IPS-18c (cell line): ENCODE measurements at regions not wholly inside any gene's neighbourhood (a gene's known extent, or its start where the extent isn't known, plus 50 kb on each side); places are given as distances from the start of the nearest gene placed in this dataset.
"Not testable (repeated sequence)": the region's sequence is repeated elsewhere in the genome, so short reads cannot be mapped to it uniquely, and the experiment has no call there.

Experiments
- H3K4me3 ChIP-seq: 2 replicates; pipeline ENCODE4 v1.7.0; 2013; ENCODE audit warnings: low read depth, mild to moderate bottlenecking, low read length, moderate library complexity; ENCODE audit not compliant: insufficient read depth
- H3K9me3 ChIP-seq: one replicate; pipeline ENCODE4 v1.6.1; 2013; ENCODE audit warnings: mild to moderate bottlenecking, low read length, moderate library complexity; ENCODE audit not compliant: control insufficient read depth, insufficient read depth

DNA sequence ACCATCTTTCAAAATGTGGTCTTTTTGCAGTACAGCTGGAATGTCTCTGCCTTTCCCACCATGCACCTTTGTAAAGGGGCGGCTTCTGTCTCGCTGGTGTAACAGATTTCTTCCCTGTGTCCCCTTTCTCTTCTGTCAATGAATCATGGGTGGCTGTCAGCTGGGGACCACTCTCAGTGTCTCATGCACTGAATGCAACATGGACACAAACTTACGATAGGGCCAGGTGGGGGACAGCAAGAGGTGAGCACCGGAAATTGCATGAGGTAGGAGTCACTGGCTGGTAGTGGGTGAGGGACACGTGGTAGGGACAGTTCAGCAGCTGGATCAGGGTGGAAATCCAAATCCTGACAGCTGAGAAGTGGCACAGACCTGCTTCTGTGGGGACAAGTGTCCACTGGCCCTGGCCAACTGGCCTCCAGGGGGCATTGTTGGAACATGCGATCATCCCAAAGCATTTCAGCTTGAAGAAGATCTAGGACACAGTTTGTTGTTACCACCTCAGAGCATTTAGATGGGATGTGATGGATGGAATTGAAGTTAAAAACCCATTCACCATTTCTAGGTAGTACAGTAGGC, 1383.5 kb downstream of the CDH12 start:
- H3K4me3 ChIP-seq, H3K9me3 ChIP-seq: not testable (repeated sequence)

DNA sequence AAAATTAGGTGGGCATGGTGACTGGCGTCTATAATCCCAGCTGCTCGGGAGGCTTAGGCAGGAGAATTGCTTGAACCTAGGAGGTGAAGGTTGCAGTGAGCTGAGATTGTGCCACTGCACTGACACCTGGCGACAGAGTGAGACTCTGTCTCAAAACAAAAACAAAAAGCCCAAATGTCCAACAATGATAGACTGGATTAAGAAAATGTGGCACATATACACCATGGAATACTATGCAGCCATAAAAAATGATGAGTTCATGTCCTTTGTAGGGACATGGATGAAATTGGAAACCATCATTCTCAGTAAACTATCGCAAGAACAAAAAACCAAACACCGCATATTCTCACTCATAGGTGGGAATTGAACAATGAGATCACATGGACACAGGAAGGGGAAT, 1385.6 kb downstream of the CDH12 start:
- not testable (repeated sequence) for H3K4me3 ChIP-seq, H3K9me3 ChIP-seq

DNA sequence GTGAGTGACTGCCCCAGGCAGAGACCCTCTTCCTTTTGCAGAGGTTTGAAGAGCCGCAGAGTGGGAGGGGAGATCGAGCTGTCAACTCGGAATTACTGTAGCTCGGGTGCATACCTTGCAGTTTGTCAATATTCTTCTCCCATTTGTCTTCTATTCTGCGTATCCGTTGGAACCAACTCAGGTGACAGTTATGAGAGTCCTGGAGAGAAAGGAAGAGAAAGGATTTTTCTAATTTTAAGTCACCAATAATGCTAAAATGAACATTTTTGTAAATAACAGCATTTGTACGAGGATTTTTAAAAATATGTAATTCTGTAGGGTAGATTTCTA, 1393.4 kb downstream of the CDH12 start:
- H3K9me3 ChIP-seq: not testable (repeated sequence)
- peak overlapping the region; percentile 56 for H3K4me3 ChIP-seq

DNA sequence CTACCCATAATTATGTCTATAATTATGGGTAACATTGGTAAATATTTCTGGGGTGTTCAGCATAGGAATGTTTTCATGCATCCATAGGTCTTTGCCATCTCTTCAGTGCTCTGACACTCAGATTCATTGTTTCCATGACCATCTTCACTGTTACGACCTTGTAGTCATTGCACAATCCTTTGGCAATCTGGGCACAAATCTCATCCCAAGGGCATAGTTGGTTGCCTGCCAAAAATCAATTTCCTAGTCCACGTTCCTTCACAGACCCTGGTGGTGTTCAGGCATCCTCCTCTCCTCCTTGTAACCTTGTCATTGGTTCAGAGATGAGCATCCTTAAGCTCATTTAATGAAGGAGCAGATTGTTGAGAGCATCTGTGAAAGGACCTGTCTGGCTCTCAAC, 1400.7 kb downstream of the CDH12 start:
- no peak overlapping the region for H3K4me3 ChIP-seq
- no peaks in the 10 kb centered on the region for H3K9me3 ChIP-seq

DNA sequence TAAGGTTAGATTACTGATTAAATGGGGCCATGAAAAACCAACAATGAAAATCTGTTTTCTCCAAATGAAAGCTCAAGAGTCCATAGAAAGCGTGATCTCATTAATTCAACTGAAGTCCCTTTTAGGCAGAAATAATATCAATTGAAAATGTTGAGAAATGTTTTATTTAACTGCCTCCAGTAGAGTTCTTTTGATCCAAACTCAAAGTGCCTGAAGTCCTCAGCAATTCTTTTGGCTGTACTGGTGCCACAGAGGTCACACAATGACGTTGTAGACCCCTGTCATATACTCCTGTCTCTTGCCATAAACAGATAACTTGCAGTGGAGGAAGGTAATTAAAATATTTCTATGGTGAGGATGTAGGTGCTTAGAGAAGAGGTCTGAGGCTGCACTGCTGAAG, 1420.5 kb downstream of the CDH12 start:
- peaks cover 2% of the 10 kb centered on the region for H3K9me3 ChIP-seq
- H3K4me3 ChIP-seq: no peak overlapping the region

DNA sequence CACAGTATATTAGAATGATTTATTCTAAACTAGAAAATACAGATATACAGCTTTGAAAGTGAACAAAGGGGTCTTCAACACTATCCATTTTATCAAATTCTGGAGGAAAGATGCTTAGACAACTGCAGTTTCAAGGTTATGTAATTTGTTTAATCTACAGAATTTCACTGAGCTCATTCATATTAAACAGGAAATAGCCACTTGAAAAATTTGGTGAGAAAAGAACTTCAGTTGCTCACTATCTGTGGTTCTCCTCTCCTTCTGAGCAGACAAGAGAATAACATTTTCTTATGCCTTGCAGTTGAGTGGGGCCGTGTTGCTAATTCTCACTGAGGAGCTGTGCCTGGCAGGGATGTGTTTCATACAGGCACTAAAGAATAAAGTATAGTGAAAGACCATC, 1428.2 kb downstream of the CDH12 start:
- Histone ChIP-seq H3K4me3 (no peak overlapping the region), H3K9me3 (no peaks in the 10 kb centered on the region)

DNA sequence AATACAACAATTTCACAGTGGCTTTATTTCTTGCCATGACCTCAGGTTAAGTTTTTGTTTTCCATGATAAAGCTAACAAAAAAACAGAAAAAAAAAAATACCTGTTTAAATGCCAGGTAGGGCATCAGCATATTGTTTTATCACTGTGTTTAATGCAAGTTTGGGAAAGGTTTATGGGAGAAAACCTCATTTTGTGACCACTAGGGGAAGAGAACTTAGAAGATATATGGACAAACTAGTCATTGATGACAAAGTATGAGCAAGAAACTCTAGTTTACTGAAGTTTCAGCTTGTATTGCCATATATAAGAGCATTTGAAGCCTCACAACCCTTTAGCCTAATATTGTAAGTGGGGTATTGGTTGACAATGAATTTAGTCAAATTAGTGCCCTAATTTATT, 1431.4 kb upstream of the CDH18 start:
- no peak overlapping the region for H3K4me3 ChIP-seq
- no peaks in the 10 kb centered on the region for H3K9me3 ChIP-seq

DNA sequence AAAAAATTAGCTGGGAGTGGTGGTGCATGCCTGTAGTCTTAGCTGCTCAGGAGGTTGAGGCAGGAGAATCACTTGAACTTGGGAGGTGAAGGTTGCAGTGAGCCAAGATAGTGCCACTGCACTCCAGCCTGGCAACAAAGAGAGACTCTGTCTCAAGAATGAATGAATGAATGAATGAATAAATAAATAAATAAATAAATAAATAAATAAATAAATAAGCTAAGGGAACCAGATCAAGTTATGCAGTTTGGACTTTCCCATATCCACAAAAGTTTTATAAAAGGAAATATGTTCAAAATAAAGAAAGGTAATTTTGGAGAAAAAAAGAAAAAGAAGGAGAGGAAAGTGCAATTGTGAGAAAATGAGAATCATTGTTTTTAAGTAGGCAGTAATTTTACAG, 1414.1 kb upstream of the CDH18 start:
- not testable (repeated sequence) for H3K4me3 ChIP-seq, H3K9me3 ChIP-seq

DNA sequence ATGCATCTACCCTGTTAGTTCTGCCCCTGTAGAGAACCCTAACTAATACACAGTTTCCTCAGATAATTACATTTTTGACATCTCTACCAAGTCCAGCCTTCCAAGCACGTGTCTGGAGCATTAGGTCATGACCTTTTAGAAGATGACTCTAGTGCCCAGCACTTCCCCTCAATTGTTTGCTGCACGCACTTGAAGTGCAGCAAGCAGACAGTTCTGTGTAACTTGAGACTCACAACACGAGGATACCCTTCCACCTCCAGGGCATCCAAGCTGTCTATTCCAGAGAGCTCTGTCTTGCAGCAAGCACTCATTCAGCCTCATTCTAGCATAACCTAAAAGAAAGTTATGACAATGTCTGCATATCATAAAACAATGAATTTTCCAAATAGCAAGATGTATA, 1410.5 kb upstream of the CDH18 start:
- no peak overlapping the region for H3K4me3 ChIP-seq
- no peaks in the 10 kb centered on the region for H3K9me3 ChIP-seq

DNA sequence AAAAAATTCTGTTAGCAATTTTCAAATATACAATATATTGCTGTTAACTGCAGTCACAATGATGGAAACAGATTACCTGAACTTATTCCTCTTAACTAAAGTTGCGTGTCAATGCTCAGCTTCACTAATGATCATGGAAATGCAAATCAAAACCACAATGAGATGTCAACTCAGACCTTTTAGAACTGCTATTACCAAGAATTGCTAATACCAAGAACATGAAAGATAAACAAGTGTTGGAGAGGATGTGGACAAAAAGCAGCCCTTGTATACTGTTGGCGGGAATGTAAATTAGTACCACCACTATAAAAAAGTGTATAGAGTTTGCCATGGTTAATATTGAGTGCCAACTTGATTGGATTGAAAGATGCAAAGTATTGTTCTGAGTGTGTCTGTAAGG, 1409.7 kb upstream of the CDH18 start:
- Histone ChIP-seq H3K9me3 (no peaks in the 10 kb centered on the region), H3K4me3 (no peak overlapping the region)

DNA sequence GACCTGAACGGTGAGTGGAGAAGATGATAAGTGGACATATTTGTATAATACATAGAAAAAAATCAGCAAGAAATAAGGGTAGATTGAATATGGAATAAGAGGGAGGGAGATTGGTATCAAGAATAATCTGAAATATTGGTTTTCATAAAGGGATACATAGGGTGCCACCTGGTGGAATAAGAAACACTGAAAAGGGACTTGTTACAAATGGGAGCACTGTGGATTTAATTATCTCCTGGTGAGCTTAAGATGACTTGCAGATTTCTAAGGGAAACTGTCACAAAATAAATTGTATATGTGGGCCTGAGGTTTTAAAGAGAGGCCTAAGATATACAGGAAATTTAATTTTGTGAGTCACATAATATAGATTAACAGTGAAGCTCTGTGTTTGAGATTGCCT, 1403.5 kb upstream of the CDH18 start:
- H3K9me3 ChIP-seq: no peaks in the 10 kb centered on the region
- no peak overlapping the region for H3K4me3 ChIP-seq

DNA sequence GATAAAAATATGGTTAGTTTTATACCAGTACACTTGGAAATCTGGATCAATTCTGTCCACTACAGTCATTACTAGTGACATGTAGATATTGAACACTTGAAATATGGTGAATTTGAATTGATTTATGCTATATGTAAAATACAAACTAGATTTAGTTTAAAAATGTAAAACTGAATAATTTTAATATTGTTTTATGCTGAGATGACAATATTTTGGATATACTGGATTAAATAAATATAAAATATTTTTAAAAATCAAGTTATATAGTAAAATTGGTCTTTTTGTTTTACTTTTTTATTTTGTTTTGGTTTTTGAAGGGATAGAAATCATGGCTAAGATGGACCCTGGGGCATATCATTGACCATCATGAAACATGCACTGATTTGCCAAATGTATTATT, 1372.8 kb upstream of the CDH18 start:
- H3K9me3 ChIP-seq, H3K4me3 ChIP-seq: not testable (repeated sequence)

DNA sequence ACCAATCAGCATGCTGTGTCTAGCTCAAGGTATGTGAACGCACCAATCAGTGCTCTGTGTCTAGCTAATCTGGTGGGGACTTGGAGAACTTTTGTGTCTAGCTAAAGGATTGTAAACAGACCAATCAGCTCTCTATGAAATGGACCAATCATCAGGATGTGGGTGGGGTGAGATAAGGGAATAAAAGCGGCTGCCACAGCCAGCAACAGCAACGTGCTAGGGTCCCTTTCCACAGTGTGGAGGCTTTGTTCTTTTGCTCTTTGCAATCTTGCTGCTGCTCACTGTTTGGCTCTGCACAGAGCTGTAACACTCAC, 1353.9 kb upstream of the CDH18 start:
- H3K9me3 ChIP-seq, H3K4me3 ChIP-seq: not testable (repeated sequence)

DNA sequence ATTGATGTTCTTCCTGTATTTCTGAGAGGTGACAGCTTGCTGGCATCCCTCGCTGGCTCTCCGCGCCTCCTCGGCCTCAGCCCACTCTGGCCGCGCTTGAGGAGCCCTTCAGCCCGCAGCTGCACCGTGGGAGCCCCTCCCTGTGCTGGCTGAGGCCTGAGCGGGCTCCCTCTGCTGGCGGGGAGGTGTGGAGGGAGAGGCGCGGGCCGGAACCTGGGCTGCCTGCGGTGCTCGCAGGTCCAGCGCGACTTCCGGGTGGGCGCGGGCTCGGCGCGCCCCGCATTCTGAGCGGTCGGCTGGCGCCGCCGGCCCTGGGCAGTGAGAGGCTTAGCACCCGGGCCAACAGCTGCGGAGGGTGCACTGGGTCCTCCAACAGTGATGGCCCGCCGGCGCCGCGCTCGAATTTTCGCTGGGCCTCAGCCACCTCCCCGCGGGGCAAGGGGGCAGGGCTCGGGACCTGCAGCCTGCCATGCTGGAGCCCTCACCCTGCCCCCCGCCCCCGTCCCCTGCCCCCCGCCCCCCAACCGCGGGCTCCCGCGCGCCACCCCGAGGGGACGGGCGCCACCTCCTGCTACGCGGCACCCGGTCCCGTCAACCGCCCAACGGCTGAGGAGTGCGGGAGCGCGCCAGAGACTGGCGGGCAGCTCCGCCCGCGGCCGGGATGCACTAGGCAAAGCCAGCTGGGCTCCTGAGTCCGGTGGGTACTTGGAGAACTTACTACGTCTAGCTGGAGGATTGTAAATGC, 1353.4 kb upstream of the CDH18 start:
- not testable (repeated sequence) for H3K4me3 ChIP-seq, H3K9me3 ChIP-seq

DNA sequence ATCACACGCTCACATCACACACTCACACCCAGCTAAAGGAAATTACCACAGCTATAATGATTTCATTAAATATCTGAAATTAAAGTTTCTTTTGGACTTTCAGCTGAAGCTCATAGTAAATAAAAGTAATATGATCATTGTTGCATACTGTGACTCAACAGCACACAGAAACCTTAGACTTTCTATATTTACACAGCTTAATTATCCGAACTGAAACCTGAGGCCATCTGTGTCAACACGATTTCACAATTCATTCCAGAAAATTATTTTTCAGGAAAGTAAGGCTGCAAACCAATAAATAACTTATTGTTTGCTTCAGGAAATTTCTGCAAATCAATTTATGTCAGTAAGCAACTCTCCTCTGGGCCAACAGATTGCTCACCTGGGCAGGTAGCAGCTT, 1352.2 kb upstream of the CDH18 start:
- H3K4me3 ChIP-seq, H3K9me3 ChIP-seq: not testable (repeated sequence)

DNA sequence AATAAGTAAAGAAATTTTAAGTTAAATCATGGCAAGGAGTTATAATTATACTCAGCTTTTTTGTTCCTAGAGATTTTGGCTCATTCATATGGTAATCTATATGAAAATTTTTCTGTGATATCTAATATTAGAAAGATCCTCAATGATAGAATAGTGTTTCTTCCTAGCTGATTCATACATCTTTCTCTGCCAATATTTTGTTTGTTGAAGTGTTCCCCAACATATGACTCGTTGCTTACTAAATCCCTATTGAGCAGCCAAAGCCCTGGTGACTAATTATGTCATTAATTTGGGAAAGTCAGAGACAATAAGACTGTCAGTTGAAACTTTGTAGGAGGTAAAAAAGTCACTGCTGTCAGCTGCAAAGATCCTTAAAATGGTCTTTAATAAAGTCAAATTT, 1348.5 kb upstream of the CDH18 start:
- H3K4me3 ChIP-seq, H3K9me3 ChIP-seq: not testable (repeated sequence)

DNA sequence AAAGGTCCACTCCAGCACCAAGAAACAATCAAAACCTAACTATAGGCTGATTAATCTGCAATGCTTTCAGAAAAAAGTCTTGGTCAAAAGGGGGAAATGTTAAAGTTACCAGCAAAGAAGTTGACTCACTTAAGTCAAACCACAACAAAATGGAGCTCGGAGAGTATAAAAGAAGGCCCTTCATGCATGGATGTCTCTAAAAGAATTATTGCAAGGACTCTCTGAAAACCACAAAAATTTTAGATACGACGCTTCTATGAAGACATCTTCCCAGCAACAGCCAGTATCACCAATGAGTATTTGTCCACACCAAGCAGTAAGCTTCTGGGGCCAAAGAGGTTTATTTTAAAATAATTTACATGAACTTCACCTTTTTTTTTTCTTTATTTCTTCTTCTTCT, 1327.4 kb upstream of the CDH18 start:
- not testable (repeated sequence) for H3K4me3 ChIP-seq

DNA sequence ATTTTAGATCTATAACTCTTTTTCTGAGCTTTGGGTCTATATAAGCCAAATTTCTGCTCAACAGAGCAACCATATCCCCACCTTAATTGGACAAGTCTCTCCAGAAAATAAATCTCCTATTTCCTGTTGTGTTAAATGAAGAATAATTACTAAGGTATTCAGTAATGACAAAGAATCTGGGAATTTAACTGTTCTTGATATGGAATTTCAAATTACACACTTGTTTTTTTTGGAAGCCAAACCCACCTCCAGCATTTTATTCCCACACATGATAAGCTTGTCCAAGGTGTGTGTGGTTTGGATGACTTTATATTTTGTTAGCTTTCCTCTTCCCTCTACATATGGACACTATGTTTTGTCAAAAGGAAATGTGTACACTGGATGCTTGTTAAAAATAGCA, 1313.2 kb upstream of the CDH18 start:
- H3K9me3 ChIP-seq, H3K4me3 ChIP-seq: not testable (repeated sequence)

More for the DNA sequence above, 1327.4 kb upstream of the CDH18 start:
- not testable (repeated sequence) for H3K9me3 ChIP-seq

DNA sequence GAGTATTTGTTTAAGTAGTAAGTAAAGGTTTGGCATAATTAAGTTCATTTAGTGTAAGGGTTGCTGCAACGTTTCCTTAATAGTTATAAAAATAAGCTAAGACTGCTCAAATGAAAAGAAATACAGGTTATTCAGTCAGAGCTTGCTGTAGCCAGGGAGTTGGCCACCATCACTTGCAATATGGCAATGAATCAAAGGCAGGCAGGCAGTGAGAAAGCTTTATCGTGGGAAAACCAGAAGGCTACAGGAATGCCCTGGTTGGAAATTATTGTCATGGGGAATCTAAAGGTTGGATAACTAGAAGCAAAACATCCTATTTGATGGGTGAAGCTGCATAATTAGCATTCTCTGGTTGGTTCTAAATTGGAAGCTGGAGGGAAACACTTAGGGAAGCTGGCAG, 1286.4 kb upstream of the CDH18 start:
- not testable (repeated sequence) for H3K9me3 ChIP-seq

More for the DNA sequence above, 1286.4 kb upstream of the CDH18 start:
- H3K4me3 ChIP-seq: not testable (repeated sequence)
